ENCODE measurements at regions not wholly inside any gene's neighbourhood (a gene's known extent, or its start where the extent isn't known, plus 50 kb on each side); places are given as distances from the start of the nearest gene placed in this dataset.
"Not testable (repeated sequence)": the region's sequence is repeated elsewhere in the genome, so short reads cannot be mapped to it uniquely, and the experiment has no call there.

DNA sequence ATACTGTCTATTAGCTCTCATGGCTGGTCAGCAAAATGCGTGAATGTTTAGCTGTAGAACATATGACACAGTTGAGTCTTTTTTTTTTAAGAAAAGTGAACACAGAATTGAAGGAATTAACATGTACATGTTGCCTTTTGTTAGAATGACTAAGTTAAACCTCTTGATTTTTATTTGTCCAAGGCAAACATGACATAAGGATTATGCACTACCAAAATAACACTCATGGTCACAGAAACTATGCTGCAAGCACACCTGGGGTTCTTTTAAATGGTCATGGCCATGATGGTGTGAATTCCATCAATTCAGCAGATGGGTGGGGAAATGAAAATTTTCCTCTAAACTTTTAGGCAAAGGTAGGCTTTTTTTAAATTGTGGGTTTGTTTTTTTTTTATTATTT lies 80.1 kb upstream of the CXCL13 start:
- Histone ChIP-seq H3K4me1 (ENCODE audit: control insufficient read depth in 1 of 2, low read depth in 2 of 2) (no peaks in the 10 kb centered on the region), H3K27ac (no peak overlapping the region), H3K27me3 (replicated peaks; ENCODE audit: insufficient read depth) (no peaks in the 10 kb centered on the region), H3K36me3 (no peaks in the 10 kb centered on the region), H3K9me3 (no peaks in the 10 kb centered on the region), H3K4me3 (no peak overlapping the region)
- TF ChIP-seq, protein P1, sequence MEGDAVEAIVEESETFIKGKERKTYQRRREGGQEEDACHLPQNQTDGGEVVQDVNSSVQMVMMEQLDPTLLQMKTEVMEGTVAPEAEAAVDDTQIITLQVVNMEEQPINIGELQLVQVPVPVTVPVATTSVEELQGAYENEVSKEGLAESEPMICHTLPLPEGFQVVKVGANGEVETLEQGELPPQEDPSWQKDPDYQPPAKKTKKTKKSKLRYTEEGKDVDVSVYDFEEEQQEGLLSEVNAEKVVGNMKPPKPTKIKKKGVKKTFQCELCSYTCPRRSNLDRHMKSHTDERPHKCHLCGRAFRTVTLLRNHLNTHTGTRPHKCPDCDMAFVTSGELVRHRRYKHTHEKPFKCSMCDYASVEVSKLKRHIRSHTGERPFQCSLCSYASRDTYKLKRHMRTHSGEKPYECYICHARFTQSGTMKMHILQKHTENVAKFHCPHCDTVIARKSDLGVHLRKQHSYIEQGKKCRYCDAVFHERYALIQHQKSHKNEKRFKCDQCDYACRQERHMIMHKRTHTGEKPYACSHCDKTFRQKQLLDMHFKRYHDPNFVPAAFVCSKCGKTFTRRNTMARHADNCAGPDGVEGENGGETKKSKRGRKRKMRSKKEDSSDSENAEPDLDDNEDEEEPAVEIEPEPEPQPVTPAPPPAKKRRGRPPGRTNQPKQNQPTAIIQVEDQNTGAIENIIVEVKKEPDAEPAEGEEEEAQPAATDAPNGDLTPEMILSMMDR (IDR thresholded peaks at IDR 0.05) = no peak
- ATAC-seq (ENCODE audit: insufficient number of reproducible peaks, low FRiP score, low read depth) (no peak), DNase-seq (ENCODE audit: low spot score) (no peak)

DNA sequence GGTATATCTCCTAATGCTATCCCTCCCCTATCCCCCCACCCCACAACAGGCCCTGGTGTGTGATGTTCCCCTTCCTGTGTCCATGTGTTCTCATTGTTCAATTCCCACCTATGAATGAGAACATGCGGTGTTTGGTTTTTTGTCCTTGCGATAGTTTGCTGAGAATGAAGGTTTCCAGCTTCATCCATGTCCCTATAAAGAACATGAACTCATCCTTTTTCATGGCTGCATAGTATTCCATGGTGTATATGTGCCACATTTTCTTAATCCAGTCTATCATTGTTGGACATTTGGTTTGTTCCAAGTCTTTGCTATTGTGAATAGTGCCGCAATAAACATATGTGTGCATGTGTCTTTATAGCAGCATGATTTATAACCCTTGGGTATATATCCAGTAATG lies 77.7 kb upstream of the CXCL13 start:
- not testable (repeated sequence) for ATAC-seq (ENCODE audit: insufficient number of reproducible peaks, low FRiP score, low read depth); H3K4me3 ChIP-seq; H3K9me3 ChIP-seq; H3K4me1 ChIP-seq (ENCODE audit: control insufficient read depth in 1 of 2, low read depth in 2 of 2); DNase-seq (ENCODE audit: low spot score); H3K27ac ChIP-seq; H3K36me3 ChIP-seq; H3K27me3 ChIP-seq (replicated peaks; ENCODE audit: insufficient read depth)

DNA sequence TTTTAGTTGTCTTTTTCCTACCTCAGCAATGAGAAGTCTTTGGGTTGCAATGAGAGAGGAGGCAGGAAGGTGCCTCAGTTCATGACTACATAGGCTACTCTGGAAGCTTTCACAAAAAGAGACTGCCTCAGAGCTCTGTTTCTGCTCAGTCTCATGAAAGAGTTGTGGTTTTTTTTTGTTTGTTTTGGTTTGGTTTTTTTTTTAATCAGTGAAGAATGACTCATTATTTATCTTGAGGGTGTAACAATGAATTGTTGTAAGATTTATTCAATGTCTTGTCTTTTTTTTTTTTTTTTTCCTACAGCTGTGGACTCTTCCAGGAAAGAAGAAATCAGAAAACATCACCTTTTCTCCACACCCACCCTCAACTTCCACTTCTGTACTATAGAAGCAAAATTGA lies 67.5 kb upstream of the CXCL13 start:
- Histone ChIP-seq H3K36me3 (no peaks in the 10 kb centered on the region), H3K4me3 (no peak overlapping the region), H3K4me1 (ENCODE audit: control insufficient read depth in 1 of 2, low read depth in 2 of 2) (peaks cover 0 to 18% of the 10 kb centered on the region in 2 donors), H3K27me3 (replicated peaks; ENCODE audit: insufficient read depth) (no peaks in the 10 kb centered on the region), H3K27ac (no peak overlapping the region), H3K9me3 (no peaks in the 10 kb centered on the region)
- DNase-seq (ENCODE audit: low spot score) = no peak
- ATAC-seq (ENCODE audit: insufficient number of reproducible peaks, low FRiP score, low read depth) = no peak
- TF ChIP-seq, protein P1 (IDR thresholded peaks at IDR 0.05) = no peak

DNA sequence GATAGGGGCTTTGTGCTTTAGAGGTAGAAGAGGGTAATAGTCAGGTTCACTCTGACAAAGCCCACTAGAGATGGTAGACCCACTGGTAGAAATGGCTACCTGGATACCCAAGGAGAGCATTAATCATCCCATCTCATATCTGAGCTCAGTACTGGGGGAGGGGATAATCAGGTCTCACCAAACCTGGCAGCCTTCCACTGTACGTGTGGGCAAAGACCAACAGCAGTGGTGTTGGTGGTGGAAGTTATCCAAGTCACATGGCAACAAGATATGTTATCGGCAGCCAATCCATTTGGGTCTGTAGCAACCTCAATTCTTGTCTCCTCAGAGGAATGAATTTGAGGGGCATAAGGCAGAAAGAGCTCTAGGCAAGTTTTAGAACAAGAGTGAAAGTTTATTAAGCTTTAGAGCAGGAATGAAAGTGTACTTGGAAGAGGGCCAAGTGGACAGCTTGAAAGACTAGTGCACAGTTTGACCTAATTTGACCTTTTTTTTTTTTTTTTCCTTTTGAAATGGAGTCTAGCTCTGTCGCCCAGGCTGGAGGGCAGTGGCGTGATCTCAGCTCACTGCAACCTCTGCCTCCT lies 67.0 kb upstream of the CXCL13 start:
- Histone ChIP-seq H3K27ac (no peak overlapping the region), H3K4me3 (no peak overlapping the region), H3K9me3 (no peaks in the 10 kb centered on the region), H3K27me3 (replicated peaks; ENCODE audit: insufficient read depth) (no peaks in the 10 kb centered on the region), H3K4me1 (ENCODE audit: control insufficient read depth in 1 of 2, low read depth in 2 of 2) (peaks cover 0 to 18% of the 10 kb centered on the region in 2 donors), H3K36me3 (no peaks in the 10 kb centered on the region)
- DNase-seq (ENCODE audit: low spot score) = no peak
- TF ChIP-seq, protein P1 (IDR thresholded peaks at IDR 0.05) = no peak
- ATAC-seq (ENCODE audit: insufficient number of reproducible peaks, low FRiP score, low read depth) = no peak

Data from thoracic aorta (tissue), 2 donors.